ENCODE measurements at regions not wholly inside any gene's neighbourhood (a gene's known extent, or its start where the extent isn't known, plus 50 kb on each side); places are given as distances from the start of the nearest gene placed in this dataset.

- H3K4me3 ChIP-seq (ENCODE audit: low read length), result no peak overlapping the region
- TF ChIP-seq ZNF274 (IDR thresholded peaks at IDR 0.05; ENCODE audit: low read depth, low read length), result no peak
Measured at GRCh38 chr1:8203056-8203455, 114.9 kb upstream of the SLC45A1 start.

DNA sequence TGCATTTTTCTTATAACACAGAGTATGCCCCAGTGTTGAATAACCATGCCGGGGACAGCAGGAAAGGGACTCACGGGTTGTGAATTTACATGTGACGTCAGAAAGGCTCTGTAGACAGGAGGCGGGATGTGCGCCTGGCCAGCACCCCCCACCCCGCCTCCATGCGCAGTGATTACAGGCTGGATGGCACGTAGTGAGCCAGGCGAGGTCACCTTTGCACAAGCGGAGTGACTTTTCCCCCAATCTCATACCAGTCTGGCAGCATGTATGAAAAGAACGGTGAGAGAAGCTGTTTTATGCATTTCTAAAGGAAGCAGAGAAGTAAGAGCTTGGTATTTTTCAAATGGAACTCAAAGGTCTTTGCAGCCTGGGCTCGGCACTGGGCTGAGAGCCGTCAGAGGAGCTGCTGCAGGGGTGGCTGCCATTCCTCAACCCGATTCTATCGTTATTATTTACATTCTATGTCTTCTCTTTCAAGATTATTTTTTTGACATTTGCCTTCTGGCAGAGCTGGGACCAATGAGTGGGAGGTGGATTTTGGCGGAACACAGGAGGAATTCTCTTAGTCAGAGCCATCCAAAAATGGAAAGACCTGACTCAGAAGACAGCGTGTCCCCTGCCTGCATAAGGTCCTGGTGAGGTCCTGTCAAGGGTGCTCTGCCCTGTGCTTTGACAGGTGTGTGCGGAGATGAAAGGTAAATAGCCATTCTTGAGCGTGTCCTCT, 115.6 kb upstream of the SLC45A1 start:
- TF ChIP-seq ZNF274 (IDR thresholded peaks at IDR 0.05; ENCODE audit: low read depth, low read length), result no peak
- H3K4me3 ChIP-seq (ENCODE audit: low read length), result no peak overlapping the region

DNA sequence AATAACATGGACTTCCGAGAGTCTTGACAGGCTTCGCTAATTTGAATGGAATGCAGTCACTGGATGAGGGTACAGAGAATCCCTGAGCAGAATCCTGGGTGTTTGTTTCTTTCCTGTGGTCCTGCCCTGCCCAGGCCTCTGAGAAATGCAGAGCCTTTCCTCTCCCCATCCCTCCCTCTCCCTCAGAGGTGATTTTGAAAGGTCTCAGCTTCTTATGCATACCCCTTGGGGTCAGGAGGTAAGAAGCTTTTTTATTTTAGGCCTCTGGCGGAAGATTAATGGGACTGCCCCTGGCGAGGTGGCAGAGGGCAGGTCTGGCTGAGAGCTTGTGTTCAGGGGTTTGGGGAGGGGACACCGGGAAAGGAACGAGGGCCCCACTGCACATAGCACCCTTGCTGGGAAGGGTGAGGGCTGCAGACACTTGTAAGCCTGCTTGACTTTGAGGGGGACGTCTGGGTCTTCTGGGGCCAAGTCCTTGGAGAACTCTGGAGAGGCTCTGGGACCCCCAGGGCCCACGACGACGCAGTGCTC, 116.5 kb upstream of the SLC45A1 start:
- H3K4me3 ChIP-seq (ENCODE audit: low read length), result no peak overlapping the region
- TF ChIP-seq ZNF274 (IDR thresholded peaks at IDR 0.05; ENCODE audit: low read depth, low read length), result no peak

DNA sequence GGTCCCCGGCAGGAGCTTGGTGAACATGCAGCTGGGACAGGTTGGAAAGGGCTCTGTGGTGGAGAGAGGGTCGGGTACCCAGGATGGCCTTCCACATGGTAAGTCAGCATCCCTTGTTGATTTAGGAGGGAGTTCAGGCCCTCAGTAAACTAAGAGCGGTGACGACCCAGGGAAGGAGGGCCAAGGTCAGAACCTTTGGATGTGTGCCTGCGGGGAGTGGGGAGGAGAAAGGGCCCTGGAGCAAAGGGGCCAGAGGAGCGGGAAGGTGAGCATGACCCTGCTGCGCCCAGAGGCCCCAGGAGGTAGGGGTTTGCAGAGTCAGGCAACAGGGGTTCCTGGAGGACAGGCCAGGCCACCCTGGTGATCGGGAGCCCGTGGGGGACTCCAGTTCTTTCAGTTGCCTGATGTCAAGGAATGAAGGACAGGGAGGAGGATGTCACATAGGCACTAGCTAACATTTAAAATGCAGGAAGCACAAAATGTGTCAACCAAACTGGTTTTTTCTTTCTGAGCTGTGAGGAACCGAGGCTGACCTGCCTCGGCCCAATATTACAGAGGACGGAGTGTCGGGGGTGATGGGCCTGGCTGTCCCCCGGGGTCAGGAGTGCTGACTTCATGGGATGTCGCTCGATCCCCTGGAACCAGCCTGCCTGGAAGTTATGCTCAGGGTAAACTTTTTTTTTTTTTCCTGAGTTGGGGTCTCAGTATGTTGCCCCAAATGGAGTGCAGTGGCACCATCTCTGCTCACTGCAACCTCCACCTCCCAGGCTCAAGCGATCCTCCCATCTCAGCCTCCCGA, 117.4 kb upstream of the SLC45A1 start:
- no peak for TF ChIP-seq ZNF274 (IDR thresholded peaks at IDR 0.05; ENCODE audit: low read depth, low read length)
- H3K4me3 ChIP-seq (ENCODE audit: low read length), result no peak overlapping the region

- no peak for TF ChIP-seq ZNF274 (IDR thresholded peaks at IDR 0.05; ENCODE audit: low read depth, low read length)
- no peak overlapping the region for H3K4me3 ChIP-seq (ENCODE audit: low read length)
Measured at GRCh38 chr1:8198522-8198921, 119.4 kb upstream of the SLC45A1 start.

GRCh38 chr1:8197493-8198282, 120.2 kb upstream of the SLC45A1 start:
- H3K4me3 ChIP-seq (ENCODE audit: low read length), result no peak overlapping the region
- TF ChIP-seq ZNF274 (IDR thresholded peaks at IDR 0.05; ENCODE audit: low read depth, low read length), result no peak

DNA sequence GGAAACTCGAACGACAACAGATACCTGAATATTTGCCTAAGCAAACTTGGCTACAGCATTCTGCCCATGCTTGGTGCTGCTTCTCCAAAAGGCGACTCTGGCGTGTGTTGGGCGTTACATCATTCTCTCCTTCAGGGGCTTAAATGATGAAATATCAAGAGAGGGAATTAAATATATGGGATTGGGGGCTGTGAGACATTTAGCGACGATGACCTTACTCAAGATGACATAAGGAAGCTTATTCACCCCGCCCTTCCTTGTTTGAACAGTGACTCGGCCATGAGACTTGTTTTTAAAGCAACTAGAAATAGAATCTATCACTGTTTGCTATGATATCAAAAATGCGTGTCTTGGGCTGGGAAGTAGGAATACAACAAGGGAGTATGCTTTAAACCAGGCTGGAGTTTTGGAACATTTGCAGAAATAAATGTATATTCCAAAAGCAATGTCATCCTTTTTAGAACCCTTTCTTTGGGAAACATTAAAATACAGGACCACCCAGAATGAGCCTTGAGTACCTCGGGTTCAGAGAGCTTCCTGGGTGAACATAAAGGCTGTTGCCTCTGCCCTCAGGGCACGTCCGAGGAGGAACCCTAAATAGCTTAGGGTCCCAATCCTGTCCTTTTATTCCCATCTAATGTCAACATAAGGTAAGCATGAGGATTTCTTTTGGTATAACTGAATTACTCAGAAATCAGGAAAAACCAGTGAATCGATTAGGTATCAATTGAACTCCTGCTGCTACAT, 123.3 kb upstream of the SLC45A1 start:
- no peak overlapping the region for H3K4me3 ChIP-seq (ENCODE audit: low read length)
- TF ChIP-seq ZNF274 (IDR thresholded peaks at IDR 0.05; ENCODE audit: low read depth, low read length), result no peak

DNA sequence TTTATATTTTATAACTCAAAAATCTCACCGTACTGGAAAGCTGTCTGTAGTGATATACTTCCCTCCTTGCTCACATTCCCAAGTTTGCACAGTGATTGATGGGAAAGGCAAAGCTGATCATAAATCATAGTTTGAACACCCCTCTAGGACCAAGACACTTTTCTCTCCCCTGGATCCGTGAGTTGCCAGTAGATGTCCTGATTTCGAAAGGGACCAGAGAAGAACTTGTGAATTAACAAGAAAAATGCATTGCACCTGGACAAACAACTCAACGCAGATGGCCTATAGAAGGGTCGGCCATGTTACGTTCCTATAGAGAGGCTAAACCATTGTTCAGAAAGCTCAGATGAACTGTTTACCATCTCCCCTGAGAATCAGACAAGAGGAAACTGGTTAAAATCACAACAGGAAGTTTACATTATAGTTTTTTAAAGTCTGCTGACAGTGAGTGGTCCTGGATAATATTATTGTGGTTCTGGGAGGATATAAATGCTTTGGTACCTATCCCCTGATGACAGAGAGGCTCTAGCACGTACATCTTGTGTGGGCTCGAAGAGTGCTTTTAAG, 124.0 kb upstream of the SLC45A1 start:
- H3K4me3 ChIP-seq (ENCODE audit: low read length), result no peak overlapping the region
- TF ChIP-seq ZNF274 (IDR thresholded peaks at IDR 0.05; ENCODE audit: low read depth, low read length), result no peak

DNA sequence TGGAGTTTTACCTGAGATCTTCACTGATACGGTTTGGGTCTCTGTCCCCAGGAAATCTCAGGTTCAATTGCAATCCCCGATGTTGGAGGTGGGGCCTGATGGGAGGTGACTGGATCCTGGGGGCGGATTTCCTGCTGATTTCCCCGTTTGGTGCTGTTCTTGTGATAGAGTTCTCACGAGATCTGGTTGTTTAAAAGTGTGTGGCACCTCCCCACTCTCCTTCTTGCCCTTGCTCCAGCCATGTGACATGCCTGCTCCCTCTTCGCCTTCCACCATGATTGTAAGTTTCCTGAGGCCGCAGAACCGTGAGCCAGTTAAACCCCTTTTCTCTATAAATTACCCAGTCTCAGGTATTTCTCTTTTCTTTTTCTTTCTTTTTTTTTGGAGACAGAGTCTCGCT, 126.4 kb upstream of the SLC45A1 start:
- TF ChIP-seq ZNF274 (IDR thresholded peaks at IDR 0.05; ENCODE audit: low read depth, low read length), result no peak
- H3K4me3 ChIP-seq (ENCODE audit: low read length), result no peak overlapping the region

DNA sequence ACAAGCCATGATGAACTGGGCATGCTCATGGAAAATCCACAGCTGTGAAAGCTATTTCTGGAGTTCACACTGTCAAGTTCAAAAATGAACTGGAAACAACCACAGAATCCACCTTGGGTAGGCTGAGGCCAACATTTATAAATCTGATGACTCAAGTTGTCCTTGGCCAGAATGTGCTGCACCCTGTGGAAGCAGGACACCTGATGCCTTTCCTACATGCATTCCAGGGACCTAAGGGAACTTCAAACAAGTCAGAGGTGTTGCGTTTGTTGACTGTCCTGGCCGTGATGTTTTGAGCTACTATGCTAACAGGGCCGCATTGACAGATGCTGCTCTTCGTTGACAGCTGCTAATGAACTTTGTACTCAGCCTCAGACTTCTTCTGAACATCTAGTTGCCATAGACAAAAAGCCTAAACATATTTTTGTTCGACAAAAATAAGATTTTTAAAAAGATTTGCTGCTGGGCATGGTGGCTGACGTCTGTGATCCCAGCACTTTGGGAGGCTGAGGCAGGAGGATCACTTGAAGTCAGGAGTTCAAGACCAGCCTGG, 127.9 kb upstream of the SLC45A1 start:
- no peak overlapping the region for H3K4me3 ChIP-seq (ENCODE audit: low read length)
- no peak for TF ChIP-seq ZNF274 (IDR thresholded peaks at IDR 0.05; ENCODE audit: low read depth, low read length)

DNA sequence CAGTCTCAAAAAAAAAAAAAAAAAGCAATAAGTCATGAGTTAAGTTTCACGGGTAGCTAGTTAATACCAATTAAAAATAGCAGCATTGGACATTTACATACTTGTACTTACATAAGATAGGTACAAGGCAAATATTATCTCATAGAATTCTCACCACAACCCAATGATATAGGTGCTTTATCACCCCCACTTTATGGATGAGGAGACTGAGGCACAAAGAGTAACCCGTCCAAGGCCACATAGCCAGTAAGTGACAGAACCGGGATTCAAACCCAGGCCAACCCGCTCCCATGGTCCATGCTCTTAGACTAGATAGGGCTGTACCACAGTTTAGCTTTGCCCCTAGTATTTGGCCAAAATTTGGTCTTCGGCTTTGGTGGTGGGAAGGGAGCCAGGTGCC, 132.5 kb upstream of the SLC45A1 start:
- H3K4me3 ChIP-seq (ENCODE audit: low read length), result no peak overlapping the region
- TF ChIP-seq ZNF274 (IDR thresholded peaks at IDR 0.05; ENCODE audit: low read depth, low read length), result no peak

GRCh38 chr1:8184301-8184700, 133.6 kb upstream of the SLC45A1 start:
- H3K4me3 ChIP-seq (ENCODE audit: low read length), result no peak overlapping the region
- no peak for TF ChIP-seq ZNF274 (IDR thresholded peaks at IDR 0.05; ENCODE audit: low read depth, low read length)

Measured in GM08714 (cell line).